ENCODE measurements at regions not wholly inside any gene's neighbourhood (a gene's known extent, or its start where the extent isn't known, plus 50 kb on each side); places are given as distances from the start of the nearest gene placed in this dataset.

DNA sequence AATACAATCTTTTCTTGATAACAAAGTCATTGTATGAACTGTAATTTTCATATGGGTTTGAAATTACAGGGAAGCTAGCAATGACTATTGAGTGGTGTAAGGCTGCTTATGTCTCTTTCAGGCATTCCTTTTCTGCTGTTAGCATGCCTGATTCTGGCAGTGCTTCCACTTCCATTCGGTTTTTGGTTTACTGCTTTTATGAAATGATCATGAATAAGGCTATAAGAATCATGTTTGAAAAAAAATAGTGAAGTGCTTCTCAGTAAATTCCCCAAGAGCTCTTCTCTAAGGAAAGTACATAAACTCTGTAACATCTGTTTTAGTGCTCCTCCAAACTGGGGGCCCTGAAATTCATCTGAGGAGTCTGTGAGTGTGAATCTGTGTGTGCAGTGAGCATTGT, 434.0 kb upstream of the RGS6 start:
- DNase-seq (ENCODE audit: low spot score), result no peak

GRCh38 chr14:71499018-71499417, 433.2 kb upstream of the RGS6 start:
- no peak for DNase-seq (ENCODE audit: low spot score)

GRCh38 chr14:71507681-71508080, 424.5 kb upstream of the RGS6 start:
- DNase-seq (ENCODE audit: low spot score), result no peak

DNA sequence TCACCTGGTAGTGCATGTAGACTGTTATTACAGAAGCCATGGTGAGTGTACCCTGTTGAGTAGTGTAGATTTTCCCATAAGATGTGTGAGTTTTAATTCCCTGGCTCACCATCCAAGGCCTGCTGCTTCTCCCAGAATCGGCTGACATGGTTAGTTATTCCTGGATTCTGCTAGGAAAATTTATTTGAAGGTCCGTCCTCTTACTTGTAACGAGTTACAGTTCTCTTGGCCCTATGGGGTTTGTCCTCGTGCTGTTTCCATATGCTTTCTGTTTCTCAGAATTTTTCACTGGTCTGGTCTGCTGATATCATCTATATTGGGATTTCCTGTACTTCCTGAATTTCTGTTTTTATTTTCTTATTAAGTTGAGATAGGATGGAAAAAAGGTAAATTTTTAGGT, 423.3 kb upstream of the RGS6 start:
- no peak for DNase-seq (ENCODE audit: low spot score)

- DNase-seq (ENCODE audit: low spot score), result no peak
Observed at GRCh38 chr14:71511152-71511551, 421.1 kb upstream of the RGS6 start.

GRCh38 chr14:71514941-71515919, 417.0 kb upstream of the RGS6 start:
- no peak for DNase-seq (ENCODE audit: low spot score)

DNA sequence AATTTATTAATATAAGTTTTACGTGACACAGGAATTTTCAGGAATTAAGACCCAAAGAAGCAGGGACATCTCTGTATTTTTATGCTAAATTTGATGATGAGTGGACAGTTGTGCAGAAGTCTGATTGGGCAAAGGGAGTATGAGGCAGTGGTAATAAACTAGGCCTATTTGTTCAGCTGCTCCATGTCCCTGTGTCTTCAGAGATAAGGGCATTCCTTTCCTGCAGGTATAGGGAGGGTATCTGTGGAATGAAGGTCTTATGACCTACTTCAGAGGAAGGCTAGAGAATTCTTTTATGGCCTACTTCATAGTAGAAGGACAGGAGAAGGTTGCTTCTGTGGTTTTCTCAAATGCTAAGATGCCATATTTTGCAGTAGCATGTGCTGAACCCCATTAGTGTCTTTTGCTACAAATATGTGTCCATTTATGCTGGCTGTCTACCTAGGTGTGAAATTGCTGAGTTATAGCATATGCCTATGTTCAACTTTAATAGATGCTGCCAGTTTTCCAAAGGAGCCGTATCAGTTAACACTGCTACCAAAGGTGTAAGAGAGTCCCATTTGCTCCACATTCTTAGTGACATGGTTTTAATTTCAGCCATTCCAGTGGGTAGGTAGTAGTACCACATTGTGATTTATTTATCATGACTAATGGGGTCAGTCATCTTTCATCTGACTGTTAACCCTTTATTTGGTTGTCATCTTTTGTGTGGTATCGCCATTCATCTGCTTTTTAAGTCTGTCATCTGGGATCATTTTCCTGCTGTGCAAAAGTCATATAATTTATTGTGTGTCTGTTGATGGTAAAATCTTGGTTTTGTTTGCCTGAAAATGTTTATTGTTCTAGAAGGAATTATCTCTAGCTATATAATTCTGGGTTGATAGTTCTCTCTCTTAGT, 410.7 kb upstream of the RGS6 start:
- DNase-seq (ENCODE audit: low spot score), result no peak

GRCh38 chr14:71523630-71524319, 408.5 kb upstream of the RGS6 start:
- no peak for DNase-seq (ENCODE audit: low spot score)

DNA sequence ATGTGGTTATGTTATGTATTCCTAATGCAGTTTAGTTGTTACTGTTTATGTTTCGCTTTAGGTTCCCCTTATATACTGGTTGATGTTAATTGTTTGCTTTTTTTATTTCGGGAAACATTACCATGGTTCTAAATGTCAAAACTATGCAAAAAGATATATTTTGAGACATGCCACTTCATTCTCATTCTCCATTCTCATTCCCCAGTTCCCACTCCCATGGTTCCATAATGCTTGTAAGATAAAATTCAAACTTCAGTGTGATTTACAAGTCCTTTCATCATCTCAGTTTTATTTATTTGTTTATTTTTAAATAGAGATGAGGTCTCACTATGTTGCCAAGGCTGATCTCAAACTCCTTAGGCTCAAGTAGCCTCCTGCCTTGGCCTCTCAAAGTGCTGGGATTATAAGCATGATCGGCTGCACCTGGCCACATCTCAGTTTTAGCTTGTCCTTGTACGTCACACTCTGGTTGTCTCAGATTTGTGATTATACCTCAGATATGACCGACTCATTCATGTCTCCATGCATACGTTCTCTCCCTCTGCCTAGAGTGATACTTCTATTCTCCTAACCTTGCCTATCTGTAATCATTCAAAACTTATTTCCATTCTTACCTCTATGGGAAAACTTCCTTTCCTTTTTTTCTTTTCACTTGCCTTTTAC, 407.8 kb upstream of the RGS6 start:
- DNase-seq (ENCODE audit: low spot score), result no peak

DNA sequence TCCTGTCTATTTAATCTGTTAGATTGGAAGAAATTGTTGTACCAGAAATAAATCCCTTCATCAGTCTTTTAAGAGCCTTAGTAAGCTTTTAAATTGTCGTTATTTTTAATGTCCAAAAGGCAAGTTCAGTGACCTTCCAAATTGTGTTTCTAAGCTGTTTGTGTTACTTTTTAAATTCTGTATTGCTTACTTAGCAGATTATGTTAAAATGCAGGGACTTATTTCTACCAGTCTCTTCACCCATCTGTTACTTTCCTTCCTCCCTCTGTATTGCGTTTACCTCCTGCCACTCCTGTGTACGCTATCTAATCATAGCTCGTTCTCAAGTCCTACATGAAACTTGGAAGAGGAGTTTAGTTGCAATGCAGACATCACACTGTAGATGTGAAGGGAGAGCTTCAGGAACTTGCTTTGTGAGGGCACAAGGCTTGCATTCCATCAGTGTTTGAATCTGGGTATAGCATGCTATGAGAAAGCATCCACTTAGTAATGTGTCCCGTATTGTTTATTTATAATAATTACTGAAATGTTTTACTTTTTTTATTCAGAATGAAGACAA, 406.5 kb upstream of the RGS6 start:
- DNase-seq (ENCODE audit: low spot score), result no peak

DNA sequence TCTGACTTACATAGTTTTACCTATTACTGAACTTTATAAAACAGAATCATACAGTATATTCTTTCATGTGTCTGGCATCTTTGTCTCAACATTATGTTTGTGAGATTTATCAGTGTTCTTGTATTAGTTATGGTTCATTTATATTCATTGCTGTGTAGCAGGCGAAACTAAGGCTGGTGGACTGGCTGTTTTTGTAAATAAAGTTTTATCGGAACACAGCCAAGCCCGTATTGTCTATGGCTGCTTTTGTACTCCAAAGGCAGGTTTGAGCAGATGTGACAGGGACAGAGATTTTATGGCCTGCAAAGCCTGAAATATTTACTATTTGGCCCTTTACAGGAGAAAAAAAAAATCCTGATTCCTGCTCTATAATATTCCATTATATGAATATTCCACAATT, 405.8 kb upstream of the RGS6 start:
- DNase-seq (ENCODE audit: low spot score), result no peak

GRCh38 chr14:71527838-71528237, 404.4 kb upstream of the RGS6 start:
- DNase-seq (ENCODE audit: low spot score), result no peak

- no peak for DNase-seq (ENCODE audit: low spot score)
Observed at GRCh38 chr14:71529848-71530247, 402.4 kb upstream of the RGS6 start.

DNA sequence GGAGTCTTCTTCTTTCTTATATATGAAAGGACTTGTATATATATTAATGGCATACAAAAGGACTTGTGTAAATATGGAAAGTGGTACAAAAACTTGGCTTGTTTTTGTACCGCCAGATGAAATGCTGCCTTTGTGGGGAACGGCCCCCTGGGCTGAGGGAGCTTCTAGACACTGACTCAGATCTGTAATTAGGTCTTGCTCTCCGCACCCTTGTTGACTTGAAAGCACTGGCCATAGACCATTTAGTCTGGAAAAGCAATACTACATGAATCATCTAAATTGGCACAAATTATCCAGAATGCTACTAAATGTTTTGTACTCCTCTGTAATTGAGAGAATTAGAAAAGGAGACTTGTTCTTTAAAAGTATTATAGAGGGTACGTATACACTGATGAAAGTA, 399.9 kb upstream of the RGS6 start:
- no peak for DNase-seq (ENCODE audit: low spot score)

GRCh38 chr14:71532790-71533189, 399.4 kb upstream of the RGS6 start:
- DNase-seq (ENCODE audit: low spot score), result no peak

GRCh38 chr14:71533390-71533789, 398.8 kb upstream of the RGS6 start:
- no peak for DNase-seq (ENCODE audit: low spot score)

- DNase-seq (ENCODE audit: low spot score), result no peak
Observed at GRCh38 chr14:71533800-71534199, 398.4 kb upstream of the RGS6 start.

GRCh38 chr14:71534506-71534905, 397.7 kb upstream of the RGS6 start:
- no peak for DNase-seq (ENCODE audit: low spot score)

- no peak for DNase-seq (ENCODE audit: low spot score)
Observed at GRCh38 chr14:71536015-71536740, 396.1 kb upstream of the RGS6 start.

- DNase-seq (ENCODE audit: low spot score), result no peak
Observed at GRCh38 chr14:71536927-71537772, 395.1 kb upstream of the RGS6 start.
